ENCODE measurements at regions not wholly inside any gene's neighbourhood (a gene's known extent, or its start where the extent isn't known, plus 50 kb on each side); places are given as distances from the start of the nearest gene placed in this dataset.

DNA sequence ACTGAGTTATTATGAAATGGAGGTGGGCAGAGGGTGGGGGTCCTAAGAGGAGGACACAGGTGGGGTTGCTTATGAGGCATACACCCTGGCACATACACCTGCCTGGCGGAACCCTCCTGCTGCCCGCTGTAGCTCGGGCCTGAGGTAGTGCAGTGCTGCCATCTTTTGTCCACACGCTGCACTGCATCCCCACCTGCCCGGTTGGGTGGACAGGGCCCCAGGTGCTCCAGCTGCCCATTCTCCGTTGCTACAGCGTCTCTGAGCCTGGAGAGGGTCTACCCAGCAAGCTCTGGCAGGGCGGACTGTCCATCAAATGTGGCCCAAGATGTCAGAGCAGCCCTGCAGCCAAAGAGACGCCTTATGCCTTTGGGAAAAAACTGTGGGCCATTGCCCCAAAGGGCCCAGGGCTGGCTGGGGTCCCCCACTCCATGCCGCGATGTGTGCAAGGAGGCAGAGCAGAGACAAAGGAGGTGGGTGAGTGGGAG is 131.2 kb downstream of the BUD13 start:
- TF ChIP-seq, protein P1, sequence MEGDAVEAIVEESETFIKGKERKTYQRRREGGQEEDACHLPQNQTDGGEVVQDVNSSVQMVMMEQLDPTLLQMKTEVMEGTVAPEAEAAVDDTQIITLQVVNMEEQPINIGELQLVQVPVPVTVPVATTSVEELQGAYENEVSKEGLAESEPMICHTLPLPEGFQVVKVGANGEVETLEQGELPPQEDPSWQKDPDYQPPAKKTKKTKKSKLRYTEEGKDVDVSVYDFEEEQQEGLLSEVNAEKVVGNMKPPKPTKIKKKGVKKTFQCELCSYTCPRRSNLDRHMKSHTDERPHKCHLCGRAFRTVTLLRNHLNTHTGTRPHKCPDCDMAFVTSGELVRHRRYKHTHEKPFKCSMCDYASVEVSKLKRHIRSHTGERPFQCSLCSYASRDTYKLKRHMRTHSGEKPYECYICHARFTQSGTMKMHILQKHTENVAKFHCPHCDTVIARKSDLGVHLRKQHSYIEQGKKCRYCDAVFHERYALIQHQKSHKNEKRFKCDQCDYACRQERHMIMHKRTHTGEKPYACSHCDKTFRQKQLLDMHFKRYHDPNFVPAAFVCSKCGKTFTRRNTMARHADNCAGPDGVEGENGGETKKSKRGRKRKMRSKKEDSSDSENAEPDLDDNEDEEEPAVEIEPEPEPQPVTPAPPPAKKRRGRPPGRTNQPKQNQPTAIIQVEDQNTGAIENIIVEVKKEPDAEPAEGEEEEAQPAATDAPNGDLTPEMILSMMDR (IDR thresholded peaks at IDR 0.05; ENCODE audit: insufficient read depth, low read length, poor library complexity, severe bottlenecking) = peak; percentile 91
- peak; percentile 17 for DNase-seq (ENCODE audit: extremely low read depth, insufficient read length)
- no peaks in the 10 kb centered on the region; the same call in none of the 2 replicates for H3K27me3 ChIP-seq (replicated peaks; ENCODE audit: control insufficient read depth, insufficient read depth, low read length)
- no peaks in the 10 kb centered on the region for H3K36me3 ChIP-seq (ENCODE audit: control insufficient read depth, insufficient read depth, low read length)
- H3K4me3 ChIP-seq (replicated peaks; ENCODE audit: low read depth, low read length) = no peak overlapping the region

DNA sequence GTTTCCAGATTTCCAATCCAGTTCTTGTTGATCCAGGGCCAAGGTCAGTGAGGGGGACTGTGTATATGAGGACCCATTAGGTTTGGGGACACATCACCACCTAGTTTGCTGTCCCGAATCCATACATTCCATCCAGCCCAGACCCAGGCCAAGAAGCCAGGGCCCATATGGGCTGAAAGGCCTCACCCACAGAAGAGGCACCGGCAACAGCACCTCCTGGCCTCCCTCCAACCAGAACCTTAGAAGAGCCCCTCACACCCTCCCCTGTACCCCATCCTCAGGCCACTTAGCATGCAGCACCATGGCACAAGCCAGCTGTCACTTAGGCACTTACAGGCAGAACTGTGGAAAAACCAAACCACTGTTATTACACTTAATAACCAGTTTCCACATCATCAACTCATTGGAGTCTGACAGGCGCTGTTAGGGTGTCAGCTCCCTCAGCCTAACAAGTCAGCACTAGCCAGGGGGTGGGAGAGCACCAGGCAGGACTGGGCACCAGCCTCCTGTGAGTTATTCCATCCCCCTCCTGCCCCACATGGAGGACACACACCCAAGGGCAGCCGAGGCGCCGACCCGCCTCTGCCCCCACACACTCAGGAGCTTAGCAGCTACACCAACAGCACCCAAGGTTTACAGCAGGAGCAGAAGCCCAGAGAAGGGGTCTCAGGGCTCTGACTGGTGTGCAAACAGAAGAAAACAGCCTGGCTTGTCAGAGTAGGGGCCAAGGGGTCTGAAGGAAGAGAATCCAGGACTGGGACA is 132.0 kb downstream of the BUD13 start:
- no peaks in the 10 kb centered on the region; the same call in none of the 2 replicates for H3K27me3 ChIP-seq (replicated peaks; ENCODE audit: control insufficient read depth, insufficient read depth, low read length)
- no peaks in the 10 kb centered on the region for H3K36me3 ChIP-seq (ENCODE audit: control insufficient read depth, insufficient read depth, low read length)
- no peak for DNase-seq (ENCODE audit: extremely low read depth, insufficient read length)
- no peak overlapping the region for H3K4me3 ChIP-seq (replicated peaks; ENCODE audit: low read depth, low read length)
- TF ChIP-seq, protein P1 (IDR thresholded peaks at IDR 0.05; ENCODE audit: insufficient read depth, low read length, poor library complexity, severe bottlenecking) = no peak

DNA sequence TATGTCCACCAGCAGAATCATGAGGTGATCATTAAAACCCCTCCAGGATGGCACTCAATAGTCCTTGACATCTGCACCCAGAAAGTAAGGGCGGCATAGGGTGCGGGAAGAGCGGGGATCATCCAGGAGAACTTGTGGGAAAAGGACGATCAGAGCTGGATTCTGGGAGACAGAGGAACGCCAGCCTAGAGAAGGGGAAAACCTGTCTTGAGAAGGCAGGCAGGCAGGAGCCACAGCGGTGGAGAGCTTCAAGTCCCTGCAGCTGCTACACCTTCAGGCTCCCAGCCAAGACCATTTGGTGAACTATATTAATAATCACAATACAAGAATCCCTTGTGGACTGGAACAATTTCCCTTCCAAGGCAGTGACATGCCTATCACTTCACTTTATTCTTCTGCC is 134.3 kb downstream of the BUD13 start:
- peaks cover 1% of the 10 kb centered on the region; the same call in 1 of the 2 replicates for H3K27me3 ChIP-seq (replicated peaks; ENCODE audit: control insufficient read depth, insufficient read depth, low read length)
- no peak for DNase-seq (ENCODE audit: extremely low read depth, insufficient read length)

DNA sequence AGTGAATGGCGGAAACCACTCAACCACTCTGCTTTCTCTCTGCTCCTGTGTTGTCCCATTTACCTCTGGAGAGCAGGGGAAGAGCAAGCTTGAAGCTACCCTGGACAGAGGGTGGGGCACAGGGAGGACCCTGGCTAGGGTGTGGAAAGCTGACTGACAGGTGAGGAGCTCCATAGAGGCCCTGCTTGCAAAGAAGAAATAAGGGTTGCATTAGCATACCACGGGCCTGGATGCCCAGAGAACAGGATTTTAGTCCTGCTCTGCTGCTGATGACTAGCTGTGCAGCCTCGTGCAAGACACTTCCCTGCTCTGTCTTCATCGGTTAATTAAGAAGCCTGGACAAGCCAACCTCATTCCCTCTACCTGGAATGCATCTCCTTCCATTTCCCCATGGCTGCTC is 135.0 kb downstream of the BUD13 start:
- no peak for DNase-seq (ENCODE audit: extremely low read depth, insufficient read length)
- no peak overlapping the region for H3K4me3 ChIP-seq (replicated peaks; ENCODE audit: low read depth, low read length)
- H3K27me3 ChIP-seq (replicated peaks; ENCODE audit: control insufficient read depth, insufficient read depth, low read length) = peaks cover 1% of the 10 kb centered on the region; the same call in 1 of the 2 replicates
- no peaks in the 10 kb centered on the region for H3K36me3 ChIP-seq (ENCODE audit: control insufficient read depth, insufficient read depth, low read length)
- TF ChIP-seq, protein P1 (IDR thresholded peaks at IDR 0.05; ENCODE audit: insufficient read depth, low read length, poor library complexity, severe bottlenecking) = no peak

More for the DNA sequence above, 134.3 kb downstream of the BUD13 start:
- no peak overlapping the region for H3K4me3 ChIP-seq (replicated peaks; ENCODE audit: low read depth, low read length)
- no peaks in the 10 kb centered on the region for H3K36me3 ChIP-seq (ENCODE audit: control insufficient read depth, insufficient read depth, low read length)
- TF ChIP-seq, protein P1 (IDR thresholded peaks at IDR 0.05; ENCODE audit: insufficient read depth, low read length, poor library complexity, severe bottlenecking) = no peak

DNA sequence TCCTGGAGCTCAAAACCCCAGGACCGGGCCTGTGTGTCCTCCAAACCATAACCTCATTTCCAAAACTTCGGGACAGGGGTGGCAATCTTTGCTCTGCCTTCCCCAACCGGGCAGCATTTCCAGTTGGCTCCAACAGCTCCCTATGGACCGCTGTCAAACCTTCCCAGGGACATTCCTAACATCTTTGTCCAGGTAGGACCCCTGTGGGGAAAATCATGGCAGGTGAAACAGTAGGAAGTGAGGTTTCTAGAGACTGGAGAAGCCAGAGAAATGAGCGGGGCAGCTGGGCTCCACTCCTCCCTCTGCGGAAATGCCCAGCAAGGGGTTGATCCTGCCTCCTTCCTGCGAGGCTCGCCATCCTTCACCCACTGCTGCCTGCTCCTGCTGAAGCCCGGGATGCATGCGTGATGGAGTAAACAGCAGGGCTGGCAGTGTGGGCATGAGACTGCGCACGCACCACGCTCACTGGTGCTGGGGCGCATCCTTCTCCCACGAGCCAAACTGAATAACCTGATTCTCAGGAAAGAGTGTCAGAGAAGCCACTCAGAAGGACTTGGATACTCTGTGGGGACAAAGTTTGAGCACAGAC is 136.4 kb downstream of the BUD13 start:
- Histone ChIP-seq H3K27me3 (replicated peaks; ENCODE audit: control insufficient read depth, insufficient read depth, low read length) (peaks cover 1% of the 10 kb centered on the region), H3K36me3 (ENCODE audit: control insufficient read depth, insufficient read depth, low read length) (no peaks in the 10 kb centered on the region), H3K4me3 (replicated peaks; ENCODE audit: low read depth, low read length) (no peak overlapping the region)
- DNase-seq (ENCODE audit: extremely low read depth, insufficient read length) = no peak
- TF ChIP-seq, protein P1 (IDR thresholded peaks at IDR 0.05; ENCODE audit: insufficient read depth, low read length, poor library complexity, severe bottlenecking) = no peak
